B cell (primary cell): ENCODE measurements at regions not wholly inside any gene's neighbourhood (a gene's known extent, or its start where the extent isn't known, plus 50 kb on each side); places are given as distances from the start of the nearest gene placed in this dataset.

Source experiments
- ATAC-seq: fragments of 200-7000 bp; cut with Tn5 transposase; one replicate; pipeline ENCODE4 v1.10.0; 2021; ENCODE audit warnings: low read depth, mild to moderate bottlenecking, moderate number of reproducible peaks, moderate library complexity
- CTCF ChIA-PET: fragments of 350-600 bp; sonication (Branson Sonifier 250); formaldehyde crosslinking; loops from one replicate; lab custom pipeline; 2021; ENCODE audit warnings: antibody characterized with exemption, inconsistent platforms; lab: Charles Lee
- POLR2A ChIA-PET: fragments of 350-600 bp; sonication (Branson Sonifier 250); formaldehyde crosslinking; loops from one replicate; lab custom pipeline; 2021; ENCODE audit warnings: antibody characterized with exemption; lab: Charles Lee
- DNase-seq: peaks from one replicate; pipeline ENCODE4 v3.0.0; 2013
- H2AFZ ChIP-seq: 2 replicates; pipeline ENCODE4 v1.6.1; 2012; ENCODE audit warnings: mild to moderate bottlenecking, low read depth, low read length; ENCODE audit not compliant: insufficient read depth, poor library complexity, severe bottlenecking
- H3K27ac ChIP-seq, 2 donors: 1 replicate in 1 of 2; 2 replicates in 1 of 2; pipeline ENCODE4 v1.5.1; 2012 to 2013; ENCODE audit warnings: low read length in 2 of 2, mild to moderate bottlenecking in 2 of 2, moderate library complexity in 1 of 2
- H3K27me3 ChIP-seq, 4 experiments: fragments of 200-600 bp in 1 of 4; sonication (generic) in 1 of 4; replicated peaks in 1 of 4; 1 replicate in 2 of 4; 2 replicates in 2 of 4; pipeline versions ENCODE4 v1.6.1 to v1.7.0; 2013 to 2016; ENCODE audit warnings: low read length in 3 of 4, mild to moderate bottlenecking in 2 of 4, mixed read lengths in 1 of 4, moderate library complexity in 1 of 4; ENCODE audit not compliant: insufficient read depth in 4 of 4, control insufficient read depth in 3 of 4; ENCODE audit errors: control extremely low read depth in 1 of 4
- H3K36me3 ChIP-seq, 2 experiments: replicated peaks in 1 of 2; 1 replicate in 1 of 2; 2 replicates in 1 of 2; pipeline versions ENCODE4 v1.6.1 to v1.7.1; 2013; ENCODE audit warnings: low read length in 1 of 2; ENCODE audit not compliant: insufficient read depth in 2 of 2, control insufficient read depth in 1 of 2; ENCODE audit errors: control extremely low read depth in 1 of 2, extremely low read depth in 1 of 2
- H3K4me1 ChIP-seq, 2 donors: fragments of 200-600 bp in 1 of 2; sonication (generic) in 1 of 2; 1 replicate in 1 of 2; 2 replicates in 1 of 2; pipeline versions ENCODE4 v1.5.1 to v1.6.1; 2013 to 2017; ENCODE audit warnings: low read length in 2 of 2; ENCODE audit not compliant: control insufficient read depth in 2 of 2, insufficient read depth in 2 of 2
- H3K4me2 ChIP-seq: replicated peaks from 2 replicates; pipeline ENCODE3; 2012; ENCODE audit warnings: mild to moderate bottlenecking, low read depth, low read length; ENCODE audit not compliant: poor library complexity, severe bottlenecking
- H3K4me3 ChIP-seq, 5 experiments: fragments of 200-600 bp in 1 of 5; sonication (generic) in 1 of 5; 1 replicate in 3 of 5; 2 replicates in 2 of 5; pipeline versions ENCODE4 v1.5.1 to v1.7.0; 2011 to 2016; ENCODE audit warnings: low read length in 4 of 5, mild to moderate bottlenecking in 4 of 5, low read depth in 2 of 5, control low read depth in 1 of 5, moderate library complexity in 1 of 5; ENCODE audit not compliant: insufficient read depth in 1 of 5; ENCODE audit errors: control extremely low read depth in 1 of 5, extremely low read depth in 1 of 5
- H3K79me2 ChIP-seq: fragments of 200-600 bp; sonication (generic); one replicate; pipeline ENCODE4 v1.6.0; 2016; ENCODE audit warnings: low read length; ENCODE audit not compliant: control insufficient read depth, insufficient read depth
- H3K9ac ChIP-seq: fragments of 200-600 bp; sonication (generic); 2 replicates; pipeline ENCODE4 v1.6.1; 2017; ENCODE audit warnings: mild to moderate bottlenecking, low read length, moderate library complexity
- H3K9me3 ChIP-seq, 3 donors: one replicate each; pipeline versions ENCODE4 v1.6.1 to v1.7.1; 2013; ENCODE audit warnings: low read length in 2 of 3; ENCODE audit not compliant: control insufficient read depth in 2 of 3, insufficient read depth in 1 of 3; ENCODE audit errors: control extremely low read depth in 1 of 3
- H4K20me1 ChIP-seq: 2 replicates; pipeline ENCODE4 v1.6.0; 2012; ENCODE audit warnings: mild to moderate bottlenecking, low read length; ENCODE audit not compliant: insufficient read depth, control insufficient read depth, poor library complexity, severe bottlenecking
- H3K27ac Mint-ChIP-seq: one replicate; pipeline ENCODE4 v1.8.0; 2021; ENCODE audit warnings: mixed read lengths
- H3K27me3 Mint-ChIP-seq: one replicate; pipeline ENCODE4 v1.8.0; 2021; ENCODE audit warnings: mixed read lengths
- H3K4me1 Mint-ChIP-seq: one replicate; pipeline ENCODE4 v1.8.0; 2021; ENCODE audit warnings: mixed read lengths
- H3K4me3 Mint-ChIP-seq: one replicate; pipeline ENCODE4 v1.8.0; 2021; ENCODE audit warnings: mixed read lengths
- H3K9me3 Mint-ChIP-seq: one replicate; pipeline ENCODE4 v1.8.0; 2022; ENCODE audit warnings: mixed read lengths; ENCODE audit not compliant: insufficient read depth
- EZH2 ChIP-seq: IDR thresholded peaks from 2 replicates; pipeline ENCODE4 v1.6.1; 2012; ENCODE audit warnings: borderline replicate concordance, low read depth, mild to moderate bottlenecking, moderate library complexity, low read length; ENCODE audit not compliant: insufficient read depth, poor library complexity, severe bottlenecking
- WGBS: methylation state at CpG from one replicate; pipeline ENCODE4 v1.1.5; 2013; ENCODE audit warnings: missing lambda C conversion rate; ENCODE audit not compliant: insufficient coverage; 5-methylcytosine and 5-hydroxymethylcytosine counted together
- intact Hi-C: fragments of 100-400 bp; cut with micrococcal nuclease; formaldehyde crosslinking; loops from one replicate; pipeline ENCODE4 v1.10.0; 2022
- TF ChIP-seq, protein P1 (sequence below): fragments of 200-600 bp; IDR thresholded peaks from one replicate; pipeline ENCODE4 v1.8.0; 2022; ENCODE audit warnings: antibody characterized with exemption, mild to moderate bottlenecking

GRCh38 chr20:24727795-24728194 lies 221.3 kb upstream of the CST7 start:
- peaks cover 5% of the 10 kb centered on the region for H3K27me3 Mint-ChIP-seq
- Histone ChIP-seq H3K4me2 (no peak overlapping the region), H3K27me3 (no peaks in the 10 kb centered on the region), H3K79me2 (no peaks in the 10 kb centered on the region), H3K27ac (no peak overlapping the region), H2AFZ (no peak overlapping the region), H3K4me3 (no peak overlapping the region), H4K20me1 (no peaks in the 10 kb centered on the region), H3K9me3 (peaks cover 0 to 3% (median 0%) of the 10 kb centered on the region in 3 donors), H3K36me3 (no peaks in the 10 kb centered on the region), H3K4me1 (no peaks in the 10 kb centered on the region), H3K9ac (no peak overlapping the region)
- peaks cover 2% of the 10 kb centered on the region for H3K4me1 Mint-ChIP-seq
- ChIA-PET CTCF (no interaction called here), POLR2A (no interaction called here)
- WGBS, result 91% methylated on average over 1 of the region's 1 CpG
- no peak overlapping the region for H3K27ac Mint-ChIP-seq
- ATAC-seq (no peak), DNase-seq (no peak)
- no peaks in the 10 kb centered on the region for H3K9me3 Mint-ChIP-seq
- intact Hi-C loops, result no loop called here
- TF ChIP-seq, protein P1, sequence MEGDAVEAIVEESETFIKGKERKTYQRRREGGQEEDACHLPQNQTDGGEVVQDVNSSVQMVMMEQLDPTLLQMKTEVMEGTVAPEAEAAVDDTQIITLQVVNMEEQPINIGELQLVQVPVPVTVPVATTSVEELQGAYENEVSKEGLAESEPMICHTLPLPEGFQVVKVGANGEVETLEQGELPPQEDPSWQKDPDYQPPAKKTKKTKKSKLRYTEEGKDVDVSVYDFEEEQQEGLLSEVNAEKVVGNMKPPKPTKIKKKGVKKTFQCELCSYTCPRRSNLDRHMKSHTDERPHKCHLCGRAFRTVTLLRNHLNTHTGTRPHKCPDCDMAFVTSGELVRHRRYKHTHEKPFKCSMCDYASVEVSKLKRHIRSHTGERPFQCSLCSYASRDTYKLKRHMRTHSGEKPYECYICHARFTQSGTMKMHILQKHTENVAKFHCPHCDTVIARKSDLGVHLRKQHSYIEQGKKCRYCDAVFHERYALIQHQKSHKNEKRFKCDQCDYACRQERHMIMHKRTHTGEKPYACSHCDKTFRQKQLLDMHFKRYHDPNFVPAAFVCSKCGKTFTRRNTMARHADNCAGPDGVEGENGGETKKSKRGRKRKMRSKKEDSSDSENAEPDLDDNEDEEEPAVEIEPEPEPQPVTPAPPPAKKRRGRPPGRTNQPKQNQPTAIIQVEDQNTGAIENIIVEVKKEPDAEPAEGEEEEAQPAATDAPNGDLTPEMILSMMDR, result no peak
- no peak overlapping the region for H3K4me3 Mint-ChIP-seq

DNA sequence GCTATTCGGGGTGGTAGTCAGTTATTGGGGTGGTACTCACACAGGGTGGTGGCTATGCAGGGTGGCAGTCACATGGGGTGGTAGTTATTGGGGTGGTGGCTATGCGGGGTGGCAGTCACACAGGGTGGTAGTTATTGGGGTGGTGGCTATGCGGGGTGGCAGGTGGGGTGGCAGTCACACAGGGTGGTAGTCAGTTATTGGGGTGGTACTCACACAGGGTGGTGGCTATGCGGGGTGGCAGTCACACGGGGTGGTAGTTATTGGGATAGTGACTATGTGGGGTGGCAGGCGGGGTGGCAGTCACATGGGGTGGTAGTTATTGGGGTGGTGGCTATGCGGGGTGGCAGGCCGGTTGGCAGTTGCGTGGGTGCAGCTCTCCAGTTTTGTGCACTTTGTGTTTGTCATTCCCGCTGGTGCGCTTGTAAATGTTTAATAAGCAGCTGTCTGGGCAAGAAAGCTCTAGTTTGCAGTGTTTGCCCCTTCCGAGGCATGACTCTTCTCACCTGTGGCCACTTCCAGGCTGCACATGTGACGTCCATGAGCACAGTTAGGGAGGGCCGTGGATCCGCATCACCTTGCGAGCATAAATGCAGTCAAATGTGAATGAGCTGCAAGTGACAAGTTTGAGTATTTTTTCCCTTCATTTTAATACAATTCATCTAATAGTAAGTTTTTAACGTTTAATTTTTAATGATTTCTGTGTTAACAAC lies 219.0 kb upstream of the CST7 start:
- ATAC-seq (no peak), DNase-seq (no peak)
- Histone ChIP-seq H3K79me2 (no peaks in the 10 kb centered on the region), H3K9me3 (peaks cover 0 to 3% (median 0%) of the 10 kb centered on the region in 3 donors), H3K4me2 (no peak overlapping the region), H2AFZ (no peak overlapping the region), H3K9ac (no peak overlapping the region), H3K4me3 (no peak overlapping the region), H4K20me1 (no peaks in the 10 kb centered on the region), H3K27ac (no peak overlapping the region), H3K4me1 (no peaks in the 10 kb centered on the region), H3K27me3 (no peaks in the 10 kb centered on the region), H3K36me3 (no peaks in the 10 kb centered on the region)
- no peak overlapping the region for H3K4me3 Mint-ChIP-seq
- ChIA-PET POLR2A (no interaction called here), CTCF (no interaction called here)
- WGBS, result 92% methylated on average over 13 of the region's 17 CpGs
- H3K27me3 Mint-ChIP-seq, result no peaks in the 10 kb centered on the region
- H3K9me3 Mint-ChIP-seq, result no peaks in the 10 kb centered on the region
- H3K4me1 Mint-ChIP-seq, result no peaks in the 10 kb centered on the region
- intact Hi-C loops, result no loop called here
- no peak overlapping the region for H3K27ac Mint-ChIP-seq
- TF ChIP-seq, protein P1, result no peak
- TF ChIP-seq EZH2, result no peak
